Globus pallidus (tissue), 1 donor: ENCODE measurements at regions not wholly inside any gene's neighbourhood (a gene's known extent, or its start where the extent isn't known, plus 50 kb on each side); places are given as distances from the start of the nearest gene placed in this dataset.

Source experiments
- DNase-seq: peaks from one replicate; pipeline ENCODE4 v3.0.0-alpha.2; 2015; ENCODE audit warnings: low spot score

DNA sequence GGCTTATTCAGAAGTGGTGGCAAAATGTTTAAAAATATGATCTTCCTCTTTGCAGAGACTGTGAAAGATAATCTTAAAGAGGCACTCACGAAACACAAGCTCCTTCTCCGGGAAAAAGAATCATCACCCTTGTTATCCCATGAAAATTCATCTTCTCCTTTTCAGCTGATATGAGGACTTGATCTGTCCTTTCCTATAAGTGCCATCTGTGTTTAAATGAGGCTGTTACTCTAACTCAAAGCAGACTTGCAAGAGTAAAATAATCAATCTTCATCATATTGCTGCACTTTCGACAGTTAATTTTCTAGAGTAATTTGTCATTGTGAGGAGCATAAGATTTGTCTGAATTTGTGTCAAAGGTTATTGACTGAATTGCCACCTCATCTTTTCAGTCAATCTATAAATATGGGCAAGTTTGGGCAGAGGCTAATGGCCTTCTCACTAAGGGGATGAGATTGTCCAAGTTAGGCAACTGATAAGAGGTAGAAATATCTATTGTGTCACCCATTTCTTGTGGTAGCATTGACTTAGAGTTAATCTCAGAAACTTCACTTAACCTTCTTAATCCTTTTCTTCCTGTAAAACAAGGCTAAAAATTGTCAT is 452.9 kb downstream of the GRXCR1 start:
- DNase-seq: no peak

DNA sequence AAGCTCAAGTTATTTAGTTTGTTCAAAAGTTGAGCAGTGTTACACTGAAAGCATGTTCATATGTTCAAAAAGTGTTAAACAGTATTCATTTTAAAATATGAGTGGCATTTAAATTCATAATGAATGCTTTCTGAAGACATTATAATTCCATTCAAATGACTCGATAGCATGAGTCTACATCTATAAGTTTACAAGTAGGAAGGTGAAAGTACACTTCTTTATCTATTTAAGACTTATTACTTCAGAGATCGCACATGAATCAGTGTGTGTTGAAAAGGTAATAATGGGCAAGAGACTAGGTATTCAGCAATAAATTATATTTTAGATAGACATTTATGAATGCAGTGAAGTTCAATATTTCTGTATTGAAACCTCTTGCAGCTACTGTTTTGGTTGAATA is 456.1 kb downstream of the GRXCR1 start:
- DNase-seq: no peak

DNA sequence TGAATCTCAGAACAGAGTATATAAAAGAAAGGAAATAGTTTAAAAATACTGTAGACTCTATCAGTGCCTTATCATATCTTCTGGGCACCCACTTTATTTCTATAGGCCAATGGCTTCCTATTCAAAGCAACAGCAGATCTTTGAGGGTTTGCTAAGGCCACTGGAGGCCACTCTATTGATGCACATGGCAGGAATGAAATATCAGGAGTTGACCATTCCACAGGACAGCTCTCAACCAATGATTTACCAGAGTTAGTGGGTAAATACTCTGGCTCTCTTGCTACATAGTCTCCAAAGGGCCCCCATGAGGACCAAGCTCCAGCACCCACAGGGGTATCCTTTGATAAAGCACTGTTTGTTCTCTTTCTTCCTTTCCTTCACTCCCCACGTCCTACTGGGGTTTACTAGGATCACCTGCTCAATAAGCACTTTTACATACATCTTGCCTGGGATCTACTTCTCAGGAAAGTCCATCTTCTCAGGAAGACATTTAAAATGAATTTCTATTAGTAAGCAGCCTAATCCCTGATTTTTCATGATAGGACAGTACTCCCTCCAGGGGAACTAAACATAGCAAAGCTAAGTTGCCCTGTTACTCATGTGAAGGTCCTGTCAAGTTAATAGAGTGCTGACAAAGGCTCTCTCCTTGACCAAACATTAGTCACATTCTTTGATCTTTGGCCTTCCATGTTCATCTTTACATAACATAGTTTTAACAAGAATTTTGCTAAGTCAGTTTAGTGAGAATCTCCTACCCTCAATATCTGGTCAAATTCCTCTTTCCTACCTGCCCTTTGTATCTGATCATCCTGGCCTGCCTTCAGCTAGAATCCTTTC is 459.7 kb downstream of the GRXCR1 start:
- no peak for DNase-seq

DNA sequence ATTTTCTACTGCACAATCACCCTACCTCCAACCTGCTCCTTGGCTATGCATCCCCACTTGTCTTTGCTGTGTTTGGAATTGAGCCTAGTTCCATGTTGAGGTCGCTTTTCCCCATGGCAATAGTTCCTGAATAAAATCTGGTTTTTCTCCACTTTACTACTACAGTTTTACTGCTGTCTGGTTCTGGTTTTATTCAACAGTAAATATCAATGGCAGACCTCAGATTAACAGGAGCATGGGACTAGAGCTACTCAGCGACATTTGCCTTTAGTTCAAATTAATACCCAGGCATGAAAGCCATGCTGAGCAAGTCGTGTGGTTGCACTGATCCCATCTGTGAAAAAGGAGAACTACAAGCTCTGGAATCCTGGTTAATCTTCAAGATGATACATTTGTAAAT is 460.3 kb downstream of the GRXCR1 start:
- no peak for DNase-seq

DNA sequence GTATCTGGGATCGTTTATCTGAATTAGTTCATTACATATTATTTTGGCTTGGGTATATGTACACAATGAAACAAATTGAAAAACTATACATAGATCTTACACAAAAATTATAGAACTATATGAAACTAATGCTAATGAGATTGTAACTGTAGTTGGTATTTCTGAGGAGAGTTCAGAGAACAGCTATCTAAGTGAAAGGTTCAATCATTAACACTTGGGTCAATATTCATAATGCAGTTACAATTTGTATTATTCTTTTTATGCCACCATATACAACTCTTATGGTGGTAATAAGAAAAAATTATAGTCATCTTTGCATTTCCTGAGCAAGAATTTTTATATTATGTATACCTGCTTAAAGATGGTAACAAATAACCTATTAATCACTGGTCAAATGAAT is 461.0 kb downstream of the GRXCR1 start:
- no peak for DNase-seq

DNA sequence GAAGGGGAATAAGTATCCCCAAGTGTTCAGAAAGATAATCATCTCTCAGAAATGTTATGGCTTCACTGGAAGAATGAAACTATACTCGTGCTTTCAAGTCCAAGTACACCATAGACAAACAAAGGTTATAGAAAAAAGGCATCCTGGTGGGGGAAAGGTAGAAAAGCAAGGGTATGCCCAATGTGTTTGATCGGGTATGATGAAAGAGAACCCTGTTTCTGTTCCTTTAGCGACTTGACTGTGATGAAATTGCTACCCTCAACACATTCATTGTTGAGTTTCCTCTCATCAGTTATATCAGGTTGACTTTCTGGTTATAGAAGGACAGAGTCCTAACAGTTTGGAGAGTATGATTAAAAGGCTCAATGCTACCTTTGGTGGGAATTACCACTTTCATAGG is 464.3 kb downstream of the GRXCR1 start:
- no peak for DNase-seq

DNA sequence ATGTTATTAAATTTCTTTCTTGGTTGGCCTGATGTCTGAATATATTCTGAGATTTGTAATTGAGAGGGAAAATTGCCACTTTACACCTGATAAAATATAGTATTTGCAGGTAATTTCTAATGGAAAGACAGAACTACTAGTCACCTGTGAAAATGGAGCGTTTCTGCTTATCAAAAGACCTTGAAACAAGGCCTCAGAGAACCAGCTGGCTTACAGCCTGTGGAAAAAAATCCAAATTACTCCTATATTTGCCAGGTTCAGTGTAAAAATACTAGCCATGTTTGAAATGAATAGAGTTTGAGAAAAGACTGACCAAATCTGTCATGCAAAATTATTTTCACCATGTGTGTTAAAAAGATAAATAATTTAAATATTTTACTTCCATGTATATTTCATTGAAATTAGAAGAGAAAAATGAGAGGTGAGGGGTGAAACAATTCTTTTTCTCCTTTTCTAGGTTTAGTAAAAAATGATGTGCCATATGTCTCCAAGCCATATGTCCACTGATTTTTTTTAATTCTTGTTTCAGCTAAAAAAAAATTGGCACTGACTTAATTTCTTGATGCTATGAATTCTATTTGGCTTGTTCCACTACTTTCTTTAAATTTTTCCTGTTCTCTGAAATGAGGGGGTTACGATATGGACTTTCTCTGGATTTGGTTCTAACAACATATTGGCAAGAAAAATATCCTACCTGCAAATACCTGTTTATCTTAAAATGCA is 464.9 kb downstream of the GRXCR1 start:
- no peak for DNase-seq

DNA sequence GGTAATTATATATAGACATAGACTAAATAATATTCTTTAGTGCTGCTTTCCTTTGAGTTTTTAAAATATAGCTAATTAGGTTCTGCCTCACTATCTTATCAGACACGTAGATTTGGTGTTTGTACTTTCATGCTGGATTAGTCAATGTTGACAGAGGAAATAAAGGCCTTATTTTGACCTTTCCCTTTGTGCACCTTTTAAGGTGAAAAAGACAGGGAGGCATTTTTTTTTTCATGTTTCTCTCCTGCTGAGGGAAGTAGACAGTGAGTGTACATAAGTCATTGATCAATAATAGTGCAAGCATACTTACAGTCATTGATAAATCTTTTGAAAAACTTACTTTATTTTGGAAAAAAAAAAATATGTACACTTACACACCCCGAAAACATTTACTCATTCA is 467.8 kb downstream of the GRXCR1 start:
- no peak for DNase-seq

DNA sequence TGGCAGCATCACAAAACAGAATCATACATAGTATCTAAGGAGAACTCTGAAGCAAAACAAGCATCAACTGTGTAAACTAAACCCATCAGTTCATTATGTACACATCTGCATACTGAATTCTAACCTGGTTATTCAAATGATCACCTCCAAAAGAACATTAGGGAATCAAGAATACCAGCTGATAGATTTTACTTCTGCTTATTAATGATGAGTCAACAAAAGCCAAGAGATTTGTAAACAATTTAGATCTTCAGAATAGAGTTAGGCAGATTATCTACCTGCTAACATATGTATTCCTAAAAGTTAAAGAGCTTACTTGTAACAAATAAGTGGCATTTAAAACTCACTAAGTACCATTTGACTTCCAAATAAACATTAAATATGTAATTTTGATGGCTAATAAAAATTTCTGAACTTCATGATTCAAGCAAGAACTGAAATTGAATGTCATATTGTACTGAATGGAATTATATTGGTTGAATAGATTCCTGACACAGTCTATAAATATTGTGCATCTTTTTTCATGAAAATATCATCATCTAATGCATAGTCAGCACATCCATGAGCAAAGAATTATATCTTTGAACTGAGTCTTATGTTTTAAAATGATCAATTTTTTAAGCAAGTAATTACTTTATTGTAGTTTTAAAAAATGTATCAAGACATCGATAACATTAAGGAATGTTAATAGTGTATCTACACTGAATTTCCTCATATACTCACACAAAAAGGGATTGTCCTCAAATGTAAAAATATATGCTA is 470.5 kb downstream of the GRXCR1 start:
- DNase-seq: no peak

DNA sequence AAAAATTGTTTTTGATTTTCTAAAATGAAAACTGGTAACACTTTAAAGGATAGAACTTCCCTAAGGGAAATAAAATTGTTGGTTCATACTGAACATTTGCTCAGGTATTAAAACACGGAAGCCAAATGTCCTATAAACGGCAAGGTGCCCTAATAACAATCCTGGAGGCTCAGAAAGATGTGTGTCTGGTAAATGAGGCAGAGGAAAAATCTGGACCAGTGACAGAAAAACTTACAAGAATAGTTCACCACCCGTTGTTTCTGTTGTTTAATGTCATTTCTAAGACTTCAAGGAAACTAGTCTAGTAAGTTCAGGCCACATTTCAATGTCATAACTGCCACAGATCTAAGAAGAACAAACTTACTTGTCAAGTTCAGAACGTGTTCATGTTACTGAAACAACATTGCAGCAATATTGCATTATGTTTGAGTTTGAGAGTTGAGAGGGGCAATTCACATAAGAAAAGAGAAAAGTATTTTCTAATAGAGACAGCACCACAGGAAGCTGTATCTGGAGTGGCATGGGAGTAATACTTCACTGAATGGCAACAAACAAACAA is 476.6 kb downstream of the GRXCR1 start:
- no peak for DNase-seq

DNA sequence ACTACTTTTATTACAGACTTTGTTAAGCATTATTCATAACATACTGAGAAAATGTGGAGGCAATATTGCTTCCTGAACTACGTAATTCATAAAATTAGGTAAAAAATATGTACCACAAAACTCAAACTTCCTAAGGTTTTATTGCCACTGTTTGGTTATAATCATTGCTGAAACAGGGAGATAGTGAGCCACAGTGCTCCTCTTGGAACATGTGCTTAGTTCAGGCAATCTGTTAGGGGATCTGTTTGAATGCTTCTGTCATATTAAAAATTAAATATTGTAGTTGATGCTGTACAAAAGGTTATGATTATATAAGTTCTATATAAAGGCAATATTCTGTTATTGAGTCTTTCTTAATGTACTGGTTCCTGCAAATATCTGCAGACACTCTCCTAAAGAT is 480.7 kb downstream of the GRXCR1 start:
- no peak for DNase-seq

DNA sequence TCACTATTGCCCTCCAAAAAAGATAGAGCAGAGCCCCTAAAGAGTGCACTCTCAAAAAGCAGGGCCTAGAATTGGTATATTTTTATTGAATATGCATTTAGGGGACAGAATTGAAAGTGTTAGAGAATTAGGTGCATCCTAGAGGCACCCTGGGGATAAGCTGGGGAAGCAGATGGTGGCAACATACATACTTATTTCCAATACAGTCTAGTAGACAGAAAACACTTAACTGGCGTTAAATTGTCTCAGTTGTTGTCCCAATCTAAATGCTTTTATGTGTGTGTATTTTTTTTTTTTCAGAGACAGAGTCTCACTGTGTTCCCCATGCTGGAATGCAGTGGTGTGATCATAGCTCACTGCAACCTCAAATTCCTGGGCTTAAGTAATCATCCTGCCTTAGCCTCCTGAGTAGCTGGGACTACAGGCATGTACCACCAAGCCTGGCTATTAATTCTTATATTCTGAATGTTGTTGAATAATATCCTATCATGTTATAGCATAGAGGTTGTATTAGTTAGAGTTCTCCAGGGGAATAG is 481.8 kb downstream of the GRXCR1 start:
- DNase-seq: no peak

DNA sequence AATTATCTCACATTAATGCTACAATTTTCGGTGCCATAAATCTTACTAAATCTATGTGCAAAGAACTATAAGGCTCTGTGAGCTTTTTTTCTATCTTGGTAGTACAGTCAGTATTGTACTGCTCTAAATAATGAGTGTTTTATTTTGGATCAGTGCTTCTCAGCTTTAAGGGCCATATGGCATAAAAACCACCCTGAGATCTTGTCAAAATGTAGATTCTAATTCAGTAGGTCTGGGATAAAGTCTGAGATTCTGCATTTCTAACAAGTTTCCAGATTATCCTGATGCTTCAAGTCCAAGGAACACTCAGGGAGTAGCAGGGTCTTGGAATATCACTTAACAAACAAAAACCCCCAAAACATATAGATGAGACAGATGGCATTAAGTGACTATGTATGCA is 486.5 kb downstream of the GRXCR1 start:
- no peak for DNase-seq

DNA sequence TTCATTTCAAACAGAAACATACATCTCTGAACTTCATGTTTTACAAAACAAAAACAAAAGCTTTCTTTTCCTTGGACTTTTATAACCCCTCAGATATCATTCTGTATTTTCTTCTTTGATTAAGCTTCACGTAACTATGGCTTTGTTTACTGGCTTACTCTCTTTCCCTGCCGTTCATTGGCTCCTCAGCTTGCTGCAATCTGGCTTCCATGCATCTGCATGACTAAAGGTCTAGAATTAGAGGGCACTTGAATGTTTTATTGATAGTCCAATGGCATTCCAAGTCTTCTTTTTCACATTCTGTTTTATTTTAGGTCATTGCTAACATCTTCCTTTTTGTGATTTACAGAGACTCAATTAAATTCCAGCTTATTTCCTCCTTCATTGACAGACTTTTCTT is 487.6 kb downstream of the GRXCR1 start:
- DNase-seq: no peak

DNA sequence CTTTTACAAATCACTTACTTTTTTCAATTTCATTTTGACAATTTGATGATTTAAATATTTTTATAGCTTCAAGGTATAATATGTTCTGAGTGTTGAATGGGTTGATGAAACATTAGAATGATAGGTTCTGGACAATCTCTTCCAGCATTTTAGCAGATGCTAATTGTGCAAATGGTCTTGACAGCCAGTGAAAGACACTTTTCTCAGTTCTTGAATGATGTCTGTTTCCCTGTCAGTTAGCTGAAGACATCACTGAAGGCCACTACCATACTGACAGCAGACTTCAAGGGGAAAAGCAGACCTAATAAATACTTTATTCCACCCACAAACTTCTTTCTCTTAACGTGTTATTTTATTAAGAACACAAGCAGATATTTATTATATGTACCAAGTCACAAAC is 498.6 kb downstream of the GRXCR1 start:
- no peak for DNase-seq

DNA sequence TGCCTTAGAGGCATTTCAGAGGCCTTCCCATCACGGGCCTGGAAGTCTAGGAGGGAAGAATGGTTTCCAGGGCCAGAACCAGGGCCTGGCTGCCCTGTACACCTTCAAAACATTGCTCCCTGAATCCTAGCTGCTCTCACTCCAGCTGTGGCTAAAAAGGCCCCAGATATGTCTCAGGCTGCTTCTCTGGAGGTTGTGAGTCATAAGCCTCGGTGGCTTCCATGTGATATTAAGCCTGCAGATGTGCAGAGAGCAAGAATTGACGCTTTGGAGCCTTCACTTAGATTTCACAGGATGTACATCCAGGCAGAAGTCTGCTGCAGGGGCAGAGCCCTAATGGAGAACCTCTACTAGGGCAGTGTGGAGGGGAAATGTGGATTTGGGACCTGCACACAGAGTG is 502.5 kb downstream of the GRXCR1 start:
- DNase-seq: no peak

DNA sequence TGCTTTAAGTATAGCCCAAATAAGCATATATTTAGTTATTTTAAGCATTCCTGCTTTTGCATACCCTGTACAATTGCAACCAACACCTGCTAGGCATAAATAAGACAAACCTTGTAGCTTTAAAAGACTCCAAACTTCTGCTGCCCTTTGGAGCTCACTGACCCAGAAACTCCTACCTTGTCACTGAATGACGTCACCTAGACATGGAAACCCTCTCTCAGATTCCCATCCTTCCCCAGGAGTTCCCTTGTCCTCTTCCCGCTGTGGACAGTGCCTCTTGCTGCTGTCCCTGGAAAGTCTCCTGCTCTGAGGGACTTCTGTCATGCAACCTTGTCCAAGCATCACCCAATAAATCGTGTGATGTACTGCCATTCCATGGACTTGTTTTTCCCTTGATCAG is 507.2 kb downstream of the GRXCR1 start:
- DNase-seq: no peak

DNA sequence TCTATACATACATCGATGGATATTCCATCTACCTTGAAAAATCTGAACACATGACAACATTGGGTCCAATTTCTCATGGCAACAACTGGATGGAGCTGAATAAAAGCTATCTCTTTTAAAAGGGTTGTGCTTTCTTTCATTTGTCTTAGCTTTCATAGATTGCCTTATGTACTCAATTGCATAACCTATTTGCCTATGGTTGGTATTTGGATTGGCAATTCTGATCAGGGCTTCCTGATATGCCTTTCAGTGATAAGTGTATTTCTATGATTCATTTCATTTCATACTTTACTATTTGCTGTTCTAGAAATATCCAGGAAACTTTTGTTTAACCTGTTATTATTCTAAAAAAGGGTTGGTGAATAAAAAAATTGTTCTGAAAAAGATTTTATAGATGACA is 509.9 kb downstream of the GRXCR1 start:
- no peak for DNase-seq

DNA sequence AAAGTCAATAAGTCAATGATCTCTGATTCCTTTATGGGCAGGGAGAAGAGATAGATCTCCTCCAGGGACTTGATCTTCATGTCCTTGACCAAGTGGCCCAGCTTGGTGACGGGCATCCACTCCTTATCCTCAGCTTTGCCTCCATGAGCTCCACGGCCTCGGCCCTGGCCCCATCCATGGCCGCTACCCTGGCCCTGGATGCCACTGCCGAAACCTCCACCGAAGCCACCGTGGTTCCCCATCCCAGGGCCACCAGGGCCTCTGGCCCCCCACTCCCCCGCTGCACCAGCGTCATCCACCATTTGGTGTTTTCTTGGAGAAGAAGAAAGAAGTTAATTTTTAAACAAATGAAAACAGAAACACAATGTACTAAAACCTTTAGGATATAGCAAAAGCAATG is 518.1 kb downstream of the GRXCR1 start:
- no peak for DNase-seq

DNA sequence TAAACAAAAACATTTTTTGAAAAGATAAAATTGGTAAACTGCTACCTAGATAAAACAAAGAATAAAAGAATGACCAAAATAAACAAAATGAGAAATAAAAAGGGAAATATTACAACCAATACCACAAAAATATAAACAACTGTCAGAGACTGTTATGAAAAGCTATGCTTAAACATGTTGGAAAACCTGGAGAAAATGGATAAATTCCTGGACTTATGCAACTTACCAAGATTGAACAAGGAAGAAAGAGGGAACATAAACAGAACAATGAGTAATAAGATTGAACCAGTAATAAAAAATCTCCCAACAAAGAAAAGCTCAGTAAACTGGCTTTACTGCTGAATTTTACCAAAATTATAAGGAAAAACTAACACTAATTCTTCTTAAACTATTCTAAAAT is 518.7 kb downstream of the GRXCR1 start:
- no peak for DNase-seq

DNA sequence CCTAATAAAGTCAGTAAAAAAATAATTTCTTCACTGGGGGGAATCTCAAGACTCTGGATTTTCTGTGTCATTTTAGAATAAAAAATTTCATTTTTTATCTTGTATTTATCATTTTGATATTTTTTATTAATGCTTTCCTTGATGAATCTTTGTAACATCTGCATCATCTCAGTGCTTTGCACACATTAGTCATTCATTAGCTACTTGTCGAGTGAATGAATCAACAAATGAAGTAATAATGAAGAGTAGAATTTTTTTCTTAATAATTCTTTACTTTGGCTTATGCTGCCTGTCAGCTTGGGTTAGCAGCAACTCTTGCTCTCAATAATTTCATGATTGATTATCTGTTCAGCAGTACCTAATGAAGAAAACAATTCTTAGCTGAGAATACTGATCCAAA is 530.8 kb downstream of the GRXCR1 start:
- no peak for DNase-seq

DNA sequence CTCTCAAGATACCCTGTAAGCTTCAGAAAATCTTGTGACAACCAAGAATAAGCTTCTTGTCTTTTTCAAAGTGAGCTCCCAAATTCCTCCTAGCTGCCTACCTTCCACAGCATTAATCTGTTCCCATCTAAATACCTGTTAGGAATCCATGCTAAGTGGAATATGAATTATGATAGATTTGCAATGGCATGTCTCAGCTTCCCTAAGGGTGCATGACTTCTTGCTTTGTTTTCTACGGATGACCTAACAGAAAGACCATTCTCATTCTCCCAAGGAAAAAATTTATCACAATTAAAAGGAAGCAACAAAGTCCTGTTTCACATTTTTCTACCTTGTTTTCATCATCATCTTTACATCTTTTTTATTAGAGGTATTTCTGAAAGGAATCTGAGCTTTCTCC is 532.7 kb downstream of the GRXCR1 start:
- no peak for DNase-seq
